HCT116 (cell line): ENCODE measurements at regions not wholly inside any gene's neighbourhood (a gene's known extent, or its start where the extent isn't known, plus 50 kb on each side); places are given as distances from the start of the nearest gene placed in this dataset.
"Not testable (repeated sequence)": the region's sequence is repeated elsewhere in the genome, so short reads cannot be mapped to it uniquely, and the experiment has no call there.

Experiments used
- ATAC-seq: fragments of 200-7000 bp; cut with Tn5 transposase; 2 replicates; pipeline ENCODE4 v1.9.1; 2020; ENCODE audit warnings: mild to moderate bottlenecking, moderate library complexity
- BruUV-seq: library from RNA; stranded (reverse); fragments of 400-500 nt; replicated peaks from 2 replicates; lab custom pipeline; 2021; lab: Mats Ljungman, UMichigan
- CTCF ChIA-PET: fragments of 300-600 bp; sonication (Branson Sonifier 250); formaldehyde crosslinking; loops from one replicate; lab custom pipeline; 2021; ENCODE audit warnings: antibody characterized with exemption; lab: Charles Lee
- POLR2A ChIA-PET: fragments of 300-600, 350-600 bp; sonication (Branson Sonifier 250); formaldehyde crosslinking; loops from one replicate; lab custom pipeline; 2021; ENCODE audit warnings: antibody characterized with exemption; lab: Charles Lee
- RAD21 ChIA-PET, 2 experiments: fragments of 300-600 bp; sonication (Branson Sonifier 250); formaldehyde crosslinking; loops; one replicate each; lab custom pipeline; 2023; ENCODE audit warnings: low total read pairs in 2 of 2; ENCODE audit not compliant: uncharacterized antibody in 2 of 2, unreplicated experiment in 2 of 2, low non-redundant PET in 1 of 2; lab: Charles Lee
- DNase-seq: peaks from one replicate; pipeline ENCODE4 v3.0.0-alpha.2; 2010; ENCODE audit warnings: low read depth, low spot score
- H2AFZ ChIP-seq: fragments of 200-600 bp; shearing (Covaris generic), sonication (generic); 2 replicates; pipeline ENCODE4 v1.6.1; 2017; ENCODE audit warnings: low read depth, mixed run types, mixed read lengths, antibody characterized with exemption, low read length; ENCODE audit not compliant: poor library complexity, severe bottlenecking
- H3K27ac ChIP-seq: 2 replicates; pipeline ENCODE4 v1.5.1; 2012; ENCODE audit warnings: low read depth, low read length
- H3K27me3 ChIP-seq: fragments of 200-600 bp; sonication (generic); 2 replicates; pipeline ENCODE4 v1.6.1; 2016; ENCODE audit warnings: mixed run types, low read length, mixed read lengths; ENCODE audit not compliant: insufficient read depth
- H3K36me3 ChIP-seq, 2 experiments: fragments of 200-500 bp in 1 of 2; fragments of 200-600 bp in 1 of 2; sonication (Bioruptor generic) in 1 of 2; sonication (generic) in 1 of 2; 2 replicates each; pipeline versions ENCODE4 v1.5.1 to v1.6.1; 2014 to 2016; ENCODE audit warnings: low read length in 2 of 2, inconsistent platforms in 1 of 2, mixed read lengths in 1 of 2, mixed run types in 1 of 2; ENCODE audit not compliant: insufficient read depth in 2 of 2, control insufficient read depth in 1 of 2
- H3K4me1 ChIP-seq, 2 experiments: fragments of 200-600 bp in 1 of 2; sonication (generic) in 1 of 2; 2 replicates each; pipeline versions ENCODE4 v1.5.1 to v1.6.1; 2012 to 2017; ENCODE audit warnings: low read length in 2 of 2, inconsistent platforms in 1 of 2, mild to moderate bottlenecking in 1 of 2, mixed read lengths in 1 of 2, mixed run types in 1 of 2, moderate library complexity in 1 of 2; ENCODE audit not compliant: insufficient read depth in 2 of 2, control insufficient read depth in 1 of 2
- H3K4me2 ChIP-seq: fragments of 200-600 bp; sonication (generic); 2 replicates; pipeline ENCODE4 v1.6.1; 2017; ENCODE audit warnings: mixed run types, low read length, mixed read lengths
- H3K4me3 ChIP-seq, 2 experiments: fragments of 200-600 bp in 1 of 2; sonication (generic) in 1 of 2; replicated peaks in 1 of 2; 2 replicates each; pipeline ENCODE4 v1.5.1; 2011 to 2016; ENCODE audit warnings: low read length in 2 of 2, control low read depth in 1 of 2, low read depth in 1 of 2, mild to moderate bottlenecking in 1 of 2, mixed read lengths in 1 of 2, mixed run types in 1 of 2
- H3K79me2 ChIP-seq: fragments of 200-600 bp; sonication (generic); 2 replicates; pipeline ENCODE4 v1.6.1; 2017; ENCODE audit warnings: mild to moderate bottlenecking, mixed run types, low read length, moderate library complexity, mixed read lengths; ENCODE audit not compliant: insufficient read depth
- H3K9ac ChIP-seq: fragments of 200-600 bp; sonication (generic); 2 replicates; pipeline ENCODE4 v1.6.1; 2016; ENCODE audit warnings: low read length, mixed read lengths
- H3K9me2 ChIP-seq: fragments of 200-600 bp; sonication (generic), shearing (Covaris generic); 2 replicates; pipeline ENCODE4 v1.6.1; 2017; ENCODE audit warnings: mixed run types, mild to moderate bottlenecking, moderate library complexity; ENCODE audit not compliant: insufficient read depth
- H3K9me3 ChIP-seq, 2 experiments: fragments of 200-500 bp in 1 of 2; fragments of 200-600 bp in 1 of 2; sonication (Bioruptor generic) in 1 of 2; sonication (generic) in 1 of 2; 2 replicates each; pipeline ENCODE4 v1.6.1; 2014 to 2017; ENCODE audit warnings: low read length in 2 of 2, mixed read lengths in 2 of 2, inconsistent platforms in 1 of 2, low read depth in 1 of 2, mild to moderate bottlenecking in 1 of 2, mixed run types in 1 of 2, moderate library complexity in 1 of 2; ENCODE audit not compliant: control insufficient read depth in 1 of 2, insufficient read depth in 1 of 2
- H4K20me1 ChIP-seq: fragments of 200-600 bp; sonication (generic), shearing (Covaris generic); 2 replicates; pipeline ENCODE4 v1.6.1; 2017; ENCODE audit warnings: mixed run types, mild to moderate bottlenecking, moderate library complexity; ENCODE audit not compliant: insufficient read depth
- ATF3 ChIP-seq: IDR thresholded peaks from 2 replicates; pipeline ENCODE4 v1.6.1; 2012
- CBX3 ChIP-seq: IDR thresholded peaks from 2 replicates; pipeline ENCODE4 v1.6.1; 2012; ENCODE audit warnings: low read depth
- ELF1 ChIP-seq: IDR thresholded peaks from 2 replicates; pipeline ENCODE4 v1.6.1; 2012; ENCODE audit warnings: low read depth, borderline replicate concordance
- JUND ChIP-seq: IDR thresholded peaks from 2 replicates; pipeline ENCODE4 v1.6.1; 2012
- MAX ChIP-seq: IDR thresholded peaks from 2 replicates; pipeline ENCODE4 v1.6.1; 2012
- POLR2A ChIP-seq: IDR thresholded peaks from 2 replicates; pipeline ENCODE4 v1.7.0; 2011; ENCODE audit warnings: borderline replicate concordance; ENCODE audit not compliant: insufficient read depth, insufficient read length; ENCODE audit errors: extremely low read depth
- POLR2AphosphoS5 ChIP-seq: IDR thresholded peaks from 2 replicates; pipeline ENCODE4 v1.6.1; 2011; ENCODE audit warnings: mild to moderate bottlenecking, low read depth, low read length, moderate library complexity
- SIN3A ChIP-seq: IDR thresholded peaks from 2 replicates; pipeline ENCODE4 v1.6.1; 2012; ENCODE audit warnings: low read depth
- SP1 ChIP-seq: IDR thresholded peaks from 2 replicates; pipeline ENCODE4 v1.6.1; 2012; ENCODE audit warnings: low read depth
- TCF7L2 ChIP-seq: IDR thresholded peaks from 2 replicates; pipeline ENCODE4 v1.7.0; 2011; ENCODE audit warnings: borderline replicate concordance, inconsistent platforms; ENCODE audit not compliant: insufficient read depth, insufficient read length; ENCODE audit errors: extremely low read depth
- ZFX ChIP-seq: fragments of 450-650 bp; IDR thresholded peaks from 2 replicates; pipeline ENCODE4 v1.6.1; 2017
- ZNF274 ChIP-seq: fragments of 200-500 bp; sonication (Bioruptor generic); IDR thresholded peaks from 2 replicates; pipeline ENCODE4 v1.6.1; 2014; ENCODE audit warnings: mild to moderate bottlenecking, low read depth, low read length, inconsistent platforms
- intact Hi-C: fragments of 100-400 bp; cut with micrococcal nuclease; formaldehyde crosslinking; loops from 2 replicates; pipeline ENCODE4 v1.10.0; 2022

- H3K4me2 ChIP-seq, H3K79me2 ChIP-seq, H3K4me1 ChIP-seq, H3K4me3 ChIP-seq, H3K9me3 ChIP-seq, POLR2A ChIA-PET, H3K36me3 ChIP-seq, BruUV-seq, RAD21 ChIA-PET, ATAC-seq, intact Hi-C loops, H3K9me2 ChIP-seq, H3K27me3 ChIP-seq, DNase-seq, H4K20me1 ChIP-seq, H3K9ac ChIP-seq, H2AFZ ChIP-seq, CTCF ChIA-PET, H3K27ac ChIP-seq: not testable (repeated sequence)
Measured at GRCh38 chr3:166817269-166817668, 562.8 kb downstream of the ZBBX start.

GRCh38 chr3:166810741-166811445 lies 569.2 kb downstream of the ZBBX start:
- Histone ChIP-seq H4K20me1 (no peaks in the 10 kb centered on the region), H3K9me2 (no peaks in the 10 kb centered on the region; the same call in 1 of the 2 replicates), H3K9me3 (no peaks in the 10 kb centered on the region), H3K27ac (no peak overlapping the region), H3K79me2 (no peaks in the 10 kb centered on the region), H3K36me3 (no peaks in the 10 kb centered on the region), H3K4me1 (no peaks in the 10 kb centered on the region), H3K4me3 (no peak overlapping the region), H3K4me2 (no peak overlapping the region), H3K9ac (no peak overlapping the region), H3K27me3 (no peaks in the 10 kb centered on the region), H2AFZ (no peak overlapping the region)
- no TSS peak for BruUV-seq
- intact Hi-C loops = no loop called here
- ATAC-seq (no peak), DNase-seq (no peak)
- ChIA-PET POLR2A (no interaction called here), CTCF (no interaction called here), RAD21 (no interaction called here)
- TF ChIP-seq ATF3 (no peak), CBX3 (no peak), TCF7L2 (no peak), ZNF274 (no peak), POLR2AphosphoS5 (no peak), ZFX (no peak), SP1 (no peak), JUND (no peak), ELF1 (no peak), POLR2A (no peak), SIN3A (no peak), MAX (no peak)
